ENCODE measurements at regions not wholly inside any gene's neighbourhood (a gene's known extent, or its start where the extent isn't known, plus 50 kb on each side); places are given as distances from the start of the nearest gene placed in this dataset.

- Histone ChIP-seq H3K4me1 (ENCODE audit: insufficient read depth, low read length) (no peaks in the 10 kb centered on the region), H3K27ac (ENCODE audit: low read depth, low read length) (no peak overlapping the region), H3K27me3 (ENCODE audit: insufficient read depth, low read length) (no peaks in the 10 kb centered on the region), H3K36me3 (ENCODE audit: insufficient read depth, low read length) (no peaks in the 10 kb centered on the region), H3K9me3 (ENCODE audit: insufficient read depth, low read depth, low read length) (peaks cover 2% of the 10 kb centered on the region), H3K4me2 (ENCODE audit: low read length) (no peak overlapping the region), H3K9ac (ENCODE audit: low read length) (no peak overlapping the region), H3K4me3 (ENCODE audit: insufficient read depth, low read depth, low read length) (no peak overlapping the region), H3K79me2 (ENCODE audit: insufficient read depth, low read length) (no peaks in the 10 kb centered on the region), H2AFZ (ENCODE audit: low read depth, low read length) (no peak overlapping the region), H4K20me1 (ENCODE audit: insufficient read depth, low read length) (no peaks in the 10 kb centered on the region)
- no peaks in the 10 kb centered on the region for H3K27me3 Mint-ChIP-seq (ENCODE audit: low read depth, unreplicated experiment)
- H3K4me1 Mint-ChIP-seq (ENCODE audit: low read depth, unreplicated experiment) = peaks cover 5% of the 10 kb centered on the region
- H3K9me3 Mint-ChIP-seq (ENCODE audit: unreplicated experiment) = peaks cover 31% of the 10 kb centered on the region
- no peak for DNase-seq (ENCODE audit: low read depth)
- no peak for FAIRE-seq
- no peak overlapping the region for H3K4me3 Mint-ChIP-seq (ENCODE audit: unreplicated experiment)
- TF ChIP-seq, protein P1, sequence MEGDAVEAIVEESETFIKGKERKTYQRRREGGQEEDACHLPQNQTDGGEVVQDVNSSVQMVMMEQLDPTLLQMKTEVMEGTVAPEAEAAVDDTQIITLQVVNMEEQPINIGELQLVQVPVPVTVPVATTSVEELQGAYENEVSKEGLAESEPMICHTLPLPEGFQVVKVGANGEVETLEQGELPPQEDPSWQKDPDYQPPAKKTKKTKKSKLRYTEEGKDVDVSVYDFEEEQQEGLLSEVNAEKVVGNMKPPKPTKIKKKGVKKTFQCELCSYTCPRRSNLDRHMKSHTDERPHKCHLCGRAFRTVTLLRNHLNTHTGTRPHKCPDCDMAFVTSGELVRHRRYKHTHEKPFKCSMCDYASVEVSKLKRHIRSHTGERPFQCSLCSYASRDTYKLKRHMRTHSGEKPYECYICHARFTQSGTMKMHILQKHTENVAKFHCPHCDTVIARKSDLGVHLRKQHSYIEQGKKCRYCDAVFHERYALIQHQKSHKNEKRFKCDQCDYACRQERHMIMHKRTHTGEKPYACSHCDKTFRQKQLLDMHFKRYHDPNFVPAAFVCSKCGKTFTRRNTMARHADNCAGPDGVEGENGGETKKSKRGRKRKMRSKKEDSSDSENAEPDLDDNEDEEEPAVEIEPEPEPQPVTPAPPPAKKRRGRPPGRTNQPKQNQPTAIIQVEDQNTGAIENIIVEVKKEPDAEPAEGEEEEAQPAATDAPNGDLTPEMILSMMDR (IDR thresholded peaks at IDR 0.05; ENCODE audit: insufficient read depth, low read depth, low read length) = no peak
- peak overlapping the region; percentile 41 for H3K27ac Mint-ChIP-seq (ENCODE audit: unreplicated experiment)
- H3K36me3 Mint-ChIP-seq (ENCODE audit: low read depth, unreplicated experiment) = no peaks in the 10 kb centered on the region
Observed at GRCh38 chr2:6480514-6480913, 385.2 kb downstream of the CMPK2 start.

DNA sequence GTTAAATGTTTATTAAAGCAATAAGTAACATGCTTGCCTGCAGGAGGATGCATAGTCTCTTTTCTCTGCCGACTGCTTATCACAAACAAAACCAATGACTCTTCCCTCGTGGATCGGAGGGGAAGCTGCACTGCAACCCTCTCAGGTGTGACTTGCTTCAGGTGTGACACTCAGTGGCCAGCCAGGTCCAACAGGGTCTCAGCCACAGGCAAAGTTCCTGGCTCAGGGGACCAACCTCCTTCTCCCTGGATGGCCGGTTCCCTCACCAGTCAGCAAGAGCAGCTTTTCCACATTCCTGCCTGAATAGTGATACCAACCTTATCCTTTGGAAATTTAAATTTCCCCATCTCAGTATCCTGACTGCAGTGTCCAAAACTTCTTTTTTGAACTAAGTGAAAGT is 383.5 kb downstream of the CMPK2 start:
- peaks cover 29% of the 10 kb centered on the region for H3K9me3 Mint-ChIP-seq (ENCODE audit: unreplicated experiment)
- Histone ChIP-seq H3K4me1 (ENCODE audit: insufficient read depth, low read length) (no peaks in the 10 kb centered on the region), H3K27ac (ENCODE audit: low read depth, low read length) (no peak overlapping the region), H3K36me3 (ENCODE audit: insufficient read depth, low read length) (no peaks in the 10 kb centered on the region), H3K9ac (ENCODE audit: low read length) (no peak overlapping the region), H2AFZ (ENCODE audit: low read depth, low read length) (no peak overlapping the region), H3K4me2 (ENCODE audit: low read length) (no peak overlapping the region), H3K79me2 (ENCODE audit: insufficient read depth, low read length) (no peaks in the 10 kb centered on the region), H3K27me3 (ENCODE audit: insufficient read depth, low read length) (no peaks in the 10 kb centered on the region), H3K9me3 (ENCODE audit: insufficient read depth, low read depth, low read length) (peaks cover 2% of the 10 kb centered on the region), H4K20me1 (ENCODE audit: insufficient read depth, low read length) (no peaks in the 10 kb centered on the region), H3K4me3 (ENCODE audit: insufficient read depth, low read depth, low read length) (no peak overlapping the region)
- no peaks in the 10 kb centered on the region for H3K27me3 Mint-ChIP-seq (ENCODE audit: low read depth, unreplicated experiment)
- DNase-seq (ENCODE audit: low read depth) = no peak
- FAIRE-seq = no peak
- peaks cover 5% of the 10 kb centered on the region for H3K4me1 Mint-ChIP-seq (ENCODE audit: low read depth, unreplicated experiment)
- TF ChIP-seq, protein P1 (IDR thresholded peaks at IDR 0.05; ENCODE audit: insufficient read depth, low read depth, low read length) = no peak
- TF ChIP-seq EZH2 (IDR thresholded peaks at IDR 0.05; ENCODE audit: insufficient read depth, low read length) = no peak
- no peaks in the 10 kb centered on the region for H3K36me3 Mint-ChIP-seq (ENCODE audit: low read depth, unreplicated experiment)
- no peak overlapping the region for H3K4me3 Mint-ChIP-seq (ENCODE audit: unreplicated experiment)
- no peak overlapping the region for H3K27ac Mint-ChIP-seq (ENCODE audit: unreplicated experiment)

DNA sequence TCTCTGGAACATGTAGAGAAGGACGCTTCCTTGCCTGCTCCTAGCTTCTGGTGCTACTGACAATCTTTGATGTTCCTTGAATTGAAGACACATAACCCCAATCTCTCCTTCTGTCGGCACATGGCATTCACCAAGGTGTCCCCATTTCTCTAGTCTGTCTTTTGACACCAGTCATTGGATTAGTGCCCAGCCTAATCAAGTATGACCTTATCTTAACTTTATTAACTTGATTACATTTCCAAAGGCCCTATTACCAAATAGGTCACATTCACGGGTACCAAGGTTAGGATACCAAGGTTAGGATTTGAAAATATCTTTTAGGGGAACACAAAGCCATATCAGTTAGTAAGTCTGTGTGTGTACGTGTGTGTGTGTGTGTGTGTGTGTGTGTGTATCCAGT is 377.9 kb downstream of the CMPK2 start:
- no peaks in the 10 kb centered on the region for H3K36me3 ChIP-seq (ENCODE audit: insufficient read depth, low read length)
- TF ChIP-seq, protein P1 (IDR thresholded peaks at IDR 0.05; ENCODE audit: insufficient read depth, low read depth, low read length) = no peak
- no peak for TF ChIP-seq EZH2 (IDR thresholded peaks at IDR 0.05; ENCODE audit: insufficient read depth, low read length)
- H3K27ac ChIP-seq (ENCODE audit: low read depth, low read length) = no peak overlapping the region
- peaks cover 5% of the 10 kb centered on the region for H3K4me1 Mint-ChIP-seq (ENCODE audit: low read depth, unreplicated experiment)
- DNase-seq (ENCODE audit: low read depth) = no peak
- H3K4me3 Mint-ChIP-seq (ENCODE audit: unreplicated experiment) = no peak overlapping the region
- H2AFZ ChIP-seq (ENCODE audit: low read depth, low read length) = no peak overlapping the region
- no peak overlapping the region for H3K9ac ChIP-seq (ENCODE audit: low read length)
- no peak for FAIRE-seq
- no peaks in the 10 kb centered on the region for H3K9me3 ChIP-seq (ENCODE audit: insufficient read depth, low read depth, low read length)
- H3K4me2 ChIP-seq (ENCODE audit: low read length) = no peak overlapping the region
- H3K9me3 Mint-ChIP-seq (ENCODE audit: unreplicated experiment) = peaks cover 19% of the 10 kb centered on the region
- no peaks in the 10 kb centered on the region for H3K27me3 Mint-ChIP-seq (ENCODE audit: low read depth, unreplicated experiment)
- no peak overlapping the region for H3K27ac Mint-ChIP-seq (ENCODE audit: unreplicated experiment)
- H3K79me2 ChIP-seq (ENCODE audit: insufficient read depth, low read length) = no peaks in the 10 kb centered on the region
- H3K36me3 Mint-ChIP-seq (ENCODE audit: low read depth, unreplicated experiment) = no peaks in the 10 kb centered on the region
- no peaks in the 10 kb centered on the region for H3K27me3 ChIP-seq (ENCODE audit: insufficient read depth, low read length)
- no peaks in the 10 kb centered on the region for H3K4me1 ChIP-seq (ENCODE audit: insufficient read depth, low read length)
- no peak overlapping the region for H3K4me3 ChIP-seq (ENCODE audit: insufficient read depth, low read depth, low read length)
- H4K20me1 ChIP-seq (ENCODE audit: insufficient read depth, low read length) = no peaks in the 10 kb centered on the region
